Activated naive CD4-positive, alpha-beta T cell treated with anti-CD3 and anti-CD28 coated beads, Interleukin-2, amount 50 U/mL, for 24 hours (primary cell): ENCODE measurements at regions not wholly inside any gene's neighbourhood (a gene's known extent, or its start where the extent isn't known, plus 50 kb on each side); places are given as distances from the start of the nearest gene placed in this dataset.

Experiments used
- H3K27ac Mint-ChIP-seq: one replicate; pipeline ENCODE4 v1.8.0; 2021; ENCODE audit warnings: mild to moderate bottlenecking, mixed read lengths
- H3K27me3 Mint-ChIP-seq: one replicate; pipeline ENCODE4 v1.8.0; 2021; ENCODE audit warnings: mixed read lengths
- H3K36me3 Mint-ChIP-seq: one replicate; pipeline ENCODE4 v1.8.0; 2021; ENCODE audit warnings: mixed read lengths
- H3K4me1 Mint-ChIP-seq: one replicate; pipeline ENCODE4 v1.8.0; 2021; ENCODE audit warnings: mixed read lengths
- H3K4me3 Mint-ChIP-seq: one replicate; pipeline ENCODE4 v1.8.0; 2021; ENCODE audit warnings: mild to moderate bottlenecking, mixed read lengths
- H3K9me3 Mint-ChIP-seq: one replicate; pipeline ENCODE4 v1.8.0; 2021; ENCODE audit warnings: mixed read lengths

DNA sequence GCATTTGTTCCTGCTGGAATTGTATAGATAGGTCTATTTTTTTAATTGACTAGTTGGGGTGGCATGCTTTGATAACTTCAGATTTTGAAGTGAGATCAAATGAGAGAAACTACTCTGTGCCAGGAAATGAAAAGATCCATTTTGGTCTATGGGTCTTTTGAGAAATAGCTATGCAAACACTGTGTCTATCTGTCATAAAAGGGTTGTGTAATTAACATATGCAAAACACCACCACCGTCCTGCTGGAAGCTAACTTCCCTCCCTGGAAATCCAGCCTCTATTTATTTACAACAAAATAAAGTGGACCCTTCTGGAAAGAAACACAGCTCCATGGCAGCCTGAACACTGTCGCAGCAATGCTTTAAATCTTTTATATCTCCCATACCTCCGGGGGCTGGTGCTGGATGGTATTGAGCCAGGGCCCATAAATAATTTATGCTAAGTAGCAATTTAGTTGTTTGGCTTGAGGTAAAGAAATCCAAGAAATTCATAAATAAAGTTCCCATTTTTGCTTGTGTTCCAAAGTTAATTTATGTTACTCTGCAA, 244.2 kb upstream of the POU3F2 start:
- H3K4me1 Mint-ChIP-seq, result no peaks in the 10 kb centered on the region
- H3K4me3 Mint-ChIP-seq, result no peak overlapping the region
- H3K9me3 Mint-ChIP-seq, result no peaks in the 10 kb centered on the region
- no peak overlapping the region for H3K27ac Mint-ChIP-seq
- H3K36me3 Mint-ChIP-seq, result no peaks in the 10 kb centered on the region
- no peaks in the 10 kb centered on the region for H3K27me3 Mint-ChIP-seq

DNA sequence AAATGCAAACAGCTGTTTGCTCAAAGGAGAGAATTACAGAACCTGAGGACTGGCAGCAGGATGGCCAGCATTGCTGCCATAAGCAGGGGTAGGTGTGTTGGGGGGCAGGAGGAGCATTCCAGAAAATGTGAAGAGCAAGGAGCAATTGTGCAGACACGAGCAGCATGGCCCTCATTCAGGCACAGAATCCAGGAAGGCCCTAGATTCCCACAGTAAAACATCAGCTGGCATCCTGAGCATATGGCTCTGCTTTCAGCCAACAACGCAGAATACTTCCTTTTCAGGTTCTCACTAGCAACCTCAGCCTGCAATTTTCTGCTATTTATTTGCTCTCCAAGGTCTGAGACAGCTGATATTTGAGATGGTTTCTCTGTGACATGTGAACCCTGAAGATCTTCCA, 243.4 kb upstream of the POU3F2 start:
- H3K4me3 Mint-ChIP-seq, result no peak overlapping the region
- no peaks in the 10 kb centered on the region for H3K27me3 Mint-ChIP-seq
- no peak overlapping the region for H3K27ac Mint-ChIP-seq
- H3K4me1 Mint-ChIP-seq, result no peaks in the 10 kb centered on the region
- H3K36me3 Mint-ChIP-seq, result no peaks in the 10 kb centered on the region
- no peaks in the 10 kb centered on the region for H3K9me3 Mint-ChIP-seq

DNA sequence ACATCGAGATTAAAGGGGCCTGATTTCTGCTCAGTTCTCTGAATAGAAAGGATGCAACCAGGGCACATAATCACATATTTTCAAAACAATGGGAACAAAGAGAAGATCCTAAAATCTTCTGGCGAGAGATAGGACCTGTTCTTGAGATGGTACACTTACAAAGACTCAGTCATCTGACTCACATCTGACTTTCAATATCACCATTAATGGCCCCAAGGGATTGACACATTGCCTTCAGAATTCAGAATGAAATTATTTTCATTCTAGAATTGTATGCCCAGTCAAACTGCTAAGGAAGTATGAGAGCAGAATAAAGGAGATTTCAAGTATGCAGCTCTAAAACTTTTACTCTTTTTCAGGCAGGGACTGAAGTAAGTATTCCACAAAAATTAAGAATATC, 240.7 kb upstream of the POU3F2 start:
- Mint-ChIP-seq H3K27me3 (no peaks in the 10 kb centered on the region), H3K9me3 (peaks cover 6% of the 10 kb centered on the region), H3K4me3 (no peak overlapping the region), H3K4me1 (no peaks in the 10 kb centered on the region), H3K27ac (no peak overlapping the region), H3K36me3 (no peaks in the 10 kb centered on the region)

DNA sequence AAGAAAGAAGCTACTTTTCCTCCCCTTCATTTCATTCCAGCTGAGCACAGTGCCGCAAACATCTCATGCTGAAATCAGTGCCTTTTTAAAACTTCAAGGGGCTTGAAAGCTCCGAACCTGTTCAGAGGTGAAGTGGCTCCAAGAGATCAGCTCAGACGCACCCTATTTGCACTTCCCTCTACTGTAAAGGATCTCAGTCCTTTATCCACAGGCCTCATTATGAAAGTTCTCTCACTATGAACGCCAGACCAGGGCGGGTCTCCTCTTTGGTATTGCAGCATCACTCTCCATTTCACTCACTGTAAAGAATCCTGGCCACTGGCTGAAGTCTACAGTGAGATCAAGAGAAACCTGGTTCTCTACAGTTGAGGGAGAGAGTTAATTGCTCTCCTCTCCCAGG, 232.7 kb upstream of the POU3F2 start:
- Mint-ChIP-seq H3K4me1 (no peaks in the 10 kb centered on the region), H3K9me3 (peaks cover 6% of the 10 kb centered on the region), H3K27me3 (no peaks in the 10 kb centered on the region), H3K36me3 (no peaks in the 10 kb centered on the region), H3K4me3 (no peak overlapping the region), H3K27ac (no peak overlapping the region)

- Mint-ChIP-seq H3K4me3 (no peak overlapping the region), H3K27me3 (no peaks in the 10 kb centered on the region), H3K27ac (no peak overlapping the region), H3K9me3 (peaks cover 8% of the 10 kb centered on the region), H3K4me1 (no peaks in the 10 kb centered on the region), H3K36me3 (no peaks in the 10 kb centered on the region)
These were observed 228.7 kb upstream of the POU3F2 start for GRCh38 chr6:98605705-98606104.

DNA sequence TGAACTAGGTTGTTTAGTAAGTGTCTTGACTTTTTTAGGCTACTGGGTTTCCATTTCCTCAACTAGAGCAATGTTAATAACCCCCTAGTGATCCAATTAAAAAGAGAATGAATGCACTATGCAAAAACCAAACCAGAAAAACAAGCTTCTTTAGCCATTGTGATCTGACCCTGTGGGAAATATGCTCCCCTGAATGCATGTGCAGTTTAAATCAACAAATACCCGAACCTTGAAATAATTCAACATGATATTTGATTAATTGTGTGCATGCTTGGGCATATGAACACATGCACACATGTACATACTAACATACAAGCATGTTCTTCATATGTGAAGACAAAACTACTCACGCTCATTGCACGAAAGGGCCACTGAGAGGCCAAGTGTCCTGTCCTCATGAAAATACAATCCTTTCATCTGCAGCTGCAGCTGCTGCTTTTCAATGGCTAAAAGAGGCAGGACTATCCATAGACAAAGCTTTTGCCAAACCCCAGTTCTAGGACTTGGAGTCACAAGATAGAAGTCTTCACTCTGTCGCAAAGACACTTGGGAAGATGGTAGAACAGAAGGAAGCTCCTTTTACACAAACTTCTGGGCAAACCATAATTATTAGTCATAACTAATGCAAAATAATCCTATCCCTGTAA, 207.1 kb upstream of the POU3F2 start:
- Mint-ChIP-seq H3K27ac (no peak overlapping the region), H3K4me3 (no peak overlapping the region), H3K36me3 (no peaks in the 10 kb centered on the region), H3K27me3 (no peaks in the 10 kb centered on the region), H3K9me3 (no peaks in the 10 kb centered on the region), H3K4me1 (no peaks in the 10 kb centered on the region)

DNA sequence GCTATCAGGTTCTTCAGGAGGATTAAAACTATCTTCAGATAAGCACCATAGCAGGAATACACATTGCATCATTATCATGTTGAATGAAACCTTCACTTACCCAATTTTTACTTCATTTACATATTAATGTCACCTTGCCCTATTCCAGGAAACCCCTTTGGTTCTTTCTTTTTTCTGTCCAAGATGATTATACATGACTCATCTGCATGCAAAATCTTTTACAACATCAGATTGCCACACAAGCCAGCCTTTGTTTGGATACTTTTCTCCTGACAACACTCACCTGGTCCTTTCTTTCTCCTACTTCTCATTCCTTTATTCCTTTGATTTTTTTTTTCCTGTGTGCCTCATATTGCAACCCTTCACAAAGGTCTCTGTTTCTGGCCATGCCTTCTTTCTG, 200.5 kb upstream of the POU3F2 start:
- H3K4me1 Mint-ChIP-seq, result no peaks in the 10 kb centered on the region
- H3K27ac Mint-ChIP-seq, result no peak overlapping the region

DNA sequence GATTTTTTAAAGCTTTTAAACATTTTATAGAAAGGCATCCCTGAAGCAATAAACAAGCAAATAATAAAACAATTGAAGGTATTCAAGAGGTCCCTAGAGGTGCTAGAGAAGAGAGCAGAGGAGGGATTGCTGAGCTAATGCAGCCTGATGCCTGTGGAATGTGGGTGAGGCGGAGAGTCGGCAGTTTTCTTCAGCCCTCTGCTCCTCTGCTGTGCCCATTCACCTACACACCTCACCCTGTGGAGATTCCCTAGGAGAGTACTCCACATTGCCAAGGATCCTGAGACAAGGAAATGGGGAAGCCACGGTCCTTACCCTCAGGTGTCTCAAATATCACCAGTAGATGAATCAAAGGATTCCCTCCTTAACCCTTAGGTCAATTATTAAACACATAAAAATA, 199.8 kb upstream of the POU3F2 start:
- no peaks in the 10 kb centered on the region for H3K27me3 Mint-ChIP-seq
- no peak overlapping the region for H3K4me3 Mint-ChIP-seq
- no peaks in the 10 kb centered on the region for H3K9me3 Mint-ChIP-seq
- H3K4me1 Mint-ChIP-seq, result no peaks in the 10 kb centered on the region
- no peaks in the 10 kb centered on the region for H3K36me3 Mint-ChIP-seq
- no peak overlapping the region for H3K27ac Mint-ChIP-seq

More for the DNA sequence above, 200.5 kb upstream of the POU3F2 start:
- no peaks in the 10 kb centered on the region for H3K27me3 Mint-ChIP-seq
- no peak overlapping the region for H3K4me3 Mint-ChIP-seq
- H3K36me3 Mint-ChIP-seq, result no peaks in the 10 kb centered on the region
- H3K9me3 Mint-ChIP-seq, result no peaks in the 10 kb centered on the region

GRCh38 chr6:98635191-98635590, 199.2 kb upstream of the POU3F2 start:
- H3K27ac Mint-ChIP-seq, result no peak overlapping the region
- no peaks in the 10 kb centered on the region for H3K36me3 Mint-ChIP-seq
- no peaks in the 10 kb centered on the region for H3K9me3 Mint-ChIP-seq
- no peaks in the 10 kb centered on the region for H3K4me1 Mint-ChIP-seq
- no peak overlapping the region for H3K4me3 Mint-ChIP-seq
- H3K27me3 Mint-ChIP-seq, result no peaks in the 10 kb centered on the region

- H3K27me3 Mint-ChIP-seq, result no peaks in the 10 kb centered on the region
- no peaks in the 10 kb centered on the region for H3K4me1 Mint-ChIP-seq
- H3K9me3 Mint-ChIP-seq, result no peaks in the 10 kb centered on the region
These were observed 197.4 kb upstream of the POU3F2 start for GRCh38 chr6:98636941-98637340.

GRCh38 chr6:98639089-98639635, 195.2 kb upstream of the POU3F2 start:
- H3K4me1 Mint-ChIP-seq, result no peaks in the 10 kb centered on the region
- H3K27ac Mint-ChIP-seq, result no peak overlapping the region
- H3K27me3 Mint-ChIP-seq, result no peaks in the 10 kb centered on the region
- H3K4me3 Mint-ChIP-seq, result no peak overlapping the region
- no peaks in the 10 kb centered on the region for H3K9me3 Mint-ChIP-seq
- H3K36me3 Mint-ChIP-seq, result no peaks in the 10 kb centered on the region

More at GRCh38 chr6:98636941-98637340, 197.4 kb upstream of the POU3F2 start:
- H3K36me3 Mint-ChIP-seq, result no peaks in the 10 kb centered on the region
- no peak overlapping the region for H3K4me3 Mint-ChIP-seq
- H3K27ac Mint-ChIP-seq, result no peak overlapping the region

DNA sequence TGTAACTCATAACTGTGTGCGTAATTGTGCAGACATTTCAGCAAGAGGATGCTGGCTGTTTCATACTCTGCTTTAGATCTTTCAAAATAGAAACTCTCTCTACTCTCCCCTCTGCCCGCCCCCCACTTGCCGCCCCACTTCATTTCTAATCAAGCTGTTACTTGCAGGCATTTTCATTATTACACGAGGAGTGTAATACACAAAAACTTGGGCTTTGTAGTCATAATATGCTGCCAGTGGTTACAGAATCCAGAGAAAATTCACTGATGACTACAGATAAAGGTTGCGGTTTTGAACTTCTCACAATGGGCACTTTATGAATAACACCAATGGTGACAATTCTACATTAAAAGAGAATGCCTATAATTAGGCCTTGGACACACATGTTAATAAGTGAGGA, 194.0 kb upstream of the POU3F2 start:
- no peaks in the 10 kb centered on the region for H3K36me3 Mint-ChIP-seq
- no peaks in the 10 kb centered on the region for H3K27me3 Mint-ChIP-seq
- H3K9me3 Mint-ChIP-seq, result no peaks in the 10 kb centered on the region
- H3K4me3 Mint-ChIP-seq, result no peak overlapping the region
- no peak overlapping the region for H3K27ac Mint-ChIP-seq
- H3K4me1 Mint-ChIP-seq, result no peaks in the 10 kb centered on the region

DNA sequence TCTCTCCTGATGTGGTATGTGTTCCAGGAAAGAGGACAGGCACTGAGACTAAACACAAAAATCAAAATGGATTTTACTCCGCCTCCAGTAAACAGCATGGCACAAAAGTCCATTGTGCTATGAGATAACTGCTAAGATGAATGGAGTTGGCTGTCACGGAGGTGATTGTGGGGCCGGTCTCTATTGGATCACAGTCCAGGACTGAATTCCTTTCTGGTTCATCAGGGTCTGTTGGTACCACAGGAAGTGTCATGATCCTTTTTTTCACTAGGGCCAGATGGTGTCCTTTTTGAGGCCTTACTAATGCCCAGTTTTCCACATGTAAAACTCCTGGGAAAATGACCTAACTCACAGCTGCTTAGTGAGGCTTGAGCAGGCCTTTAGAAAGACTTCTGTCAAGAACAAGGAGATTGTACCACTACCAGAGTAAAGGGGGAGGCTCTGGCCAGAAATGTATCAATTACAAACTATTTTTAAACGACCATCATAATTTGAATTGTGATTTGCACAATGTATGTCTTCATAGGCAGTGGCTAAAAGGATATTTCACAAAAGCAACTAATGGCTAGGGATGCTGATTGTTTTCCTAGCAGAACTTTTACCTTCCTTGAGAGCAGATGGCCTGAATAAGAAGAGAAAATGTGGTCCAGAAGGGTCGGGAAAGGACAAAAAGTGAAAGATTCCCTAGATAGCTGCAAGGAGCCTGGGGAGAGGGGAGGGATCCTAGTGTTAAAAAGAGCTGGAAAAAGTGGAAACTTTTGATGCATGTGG, 192.2 kb upstream of the POU3F2 start:
- no peaks in the 10 kb centered on the region for H3K9me3 Mint-ChIP-seq

DNA sequence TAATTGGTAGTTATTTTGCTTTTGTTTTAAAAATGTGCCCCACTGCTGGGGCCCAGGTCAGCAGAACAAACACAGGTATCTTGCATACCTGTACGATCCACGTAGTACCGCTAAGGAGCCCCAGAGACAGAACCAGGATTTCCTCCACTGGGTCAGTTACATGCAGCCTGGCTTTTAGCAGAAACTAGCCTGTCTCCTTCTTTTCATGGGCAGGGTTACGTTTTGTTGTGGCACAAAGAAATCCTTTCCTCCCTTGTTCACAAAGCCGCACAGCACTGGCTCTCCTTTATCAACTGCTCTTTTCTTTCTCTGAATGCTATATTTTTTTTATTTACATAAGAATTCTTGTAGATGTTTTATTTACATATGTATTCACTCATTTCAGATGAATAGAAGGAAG, 190.3 kb upstream of the POU3F2 start:
- H3K4me1 Mint-ChIP-seq, result no peaks in the 10 kb centered on the region
- no peaks in the 10 kb centered on the region for H3K27me3 Mint-ChIP-seq
- no peaks in the 10 kb centered on the region for H3K9me3 Mint-ChIP-seq
- no peak overlapping the region for H3K27ac Mint-ChIP-seq
- H3K36me3 Mint-ChIP-seq, result no peaks in the 10 kb centered on the region
- H3K4me3 Mint-ChIP-seq, result no peak overlapping the region

More for the DNA sequence above, 192.2 kb upstream of the POU3F2 start:
- no peak overlapping the region for H3K4me3 Mint-ChIP-seq
- no peaks in the 10 kb centered on the region for H3K4me1 Mint-ChIP-seq
- no peaks in the 10 kb centered on the region for H3K36me3 Mint-ChIP-seq
- H3K27me3 Mint-ChIP-seq, result no peaks in the 10 kb centered on the region
- H3K27ac Mint-ChIP-seq, result no peak overlapping the region

GRCh38 chr6:98648211-98648914, 186.0 kb upstream of the POU3F2 start:
- no peaks in the 10 kb centered on the region for H3K4me1 Mint-ChIP-seq
- H3K4me3 Mint-ChIP-seq, result no peak overlapping the region
- H3K27ac Mint-ChIP-seq, result no peak overlapping the region
- H3K36me3 Mint-ChIP-seq, result no peaks in the 10 kb centered on the region
- H3K27me3 Mint-ChIP-seq, result no peaks in the 10 kb centered on the region
- no peaks in the 10 kb centered on the region for H3K9me3 Mint-ChIP-seq

DNA sequence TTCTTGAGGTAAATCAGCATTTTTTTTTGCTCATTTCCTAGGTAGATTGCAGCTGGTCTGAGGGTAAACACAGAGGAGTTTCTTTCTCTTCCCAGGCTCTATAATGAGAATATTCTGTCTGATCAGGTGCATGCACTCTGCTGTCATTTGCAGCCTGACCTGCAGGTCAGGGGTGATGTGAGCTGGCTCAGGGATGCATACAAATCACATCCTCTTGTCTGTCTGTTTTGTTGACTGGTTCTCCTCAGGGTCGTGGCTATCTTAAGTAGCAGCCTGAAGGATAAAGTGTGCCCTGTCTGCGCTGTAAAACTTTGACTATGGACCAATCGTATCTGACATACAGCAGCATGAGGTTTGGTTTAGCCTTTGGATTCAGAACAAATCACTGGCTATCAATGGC, 183.4 kb upstream of the POU3F2 start:
- Mint-ChIP-seq H3K27ac (no peak overlapping the region), H3K4me3 (no peak overlapping the region), H3K36me3 (no peaks in the 10 kb centered on the region), H3K9me3 (no peaks in the 10 kb centered on the region), H3K4me1 (no peaks in the 10 kb centered on the region), H3K27me3 (no peaks in the 10 kb centered on the region)
